ENCODE measurements at regions not wholly inside any gene's neighbourhood (a gene's known extent, or its start where the extent isn't known, plus 50 kb on each side); places are given as distances from the start of the nearest gene placed in this dataset.

DNA sequence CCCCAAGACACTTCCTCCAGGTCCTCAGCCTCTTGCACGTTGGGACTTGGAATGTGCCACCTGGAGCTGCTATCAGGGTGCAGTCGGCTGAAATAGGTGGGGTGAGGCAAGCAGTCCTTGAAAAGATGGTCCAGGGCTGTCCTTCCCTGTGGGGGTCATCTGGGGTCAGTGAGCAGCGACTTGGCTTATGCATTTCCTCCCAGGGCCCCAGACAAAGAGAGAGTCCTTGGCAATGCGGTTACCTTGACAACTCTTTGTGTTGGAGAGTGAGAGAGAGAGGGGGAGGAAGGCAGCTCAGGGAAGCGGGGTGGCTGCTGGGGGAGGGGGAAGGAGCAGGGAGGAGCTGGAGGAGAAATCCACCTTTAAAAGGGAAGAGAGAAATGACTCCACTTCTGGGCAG lies 93.8 kb downstream of the MIAT start:
- Histone ChIP-seq H3K9me3 (ENCODE audit: low read depth, low read length, poor library complexity, severe bottlenecking) (no peaks in the 10 kb centered on the region), H3K36me3 (ENCODE audit: insufficient read depth, low read length, poor library complexity, severe bottlenecking) (no peaks in the 10 kb centered on the region), H3K4me1 (ENCODE audit: insufficient read depth, low read length, poor library complexity, severe bottlenecking) (no peaks in the 10 kb centered on the region), H3K27me3 (replicated peaks; ENCODE audit: insufficient read depth, low read depth, low read length, poor library complexity) (no peaks in the 10 kb centered on the region), H3K4me3 (ENCODE audit: low read depth, low read length, poor library complexity, severe bottlenecking) (no peak overlapping the region), H3K27ac (ENCODE audit: low read depth, low read length, poor library complexity, severe bottlenecking) (no peak overlapping the region)
- CTCF ChIA-PET, result interaction anchor here (0.7 kb wide), 1 partner anchor 481 kb away, joined by 4 read pairs; no protein-coding TSS in a partner anchor
- no TSS peak for BruUV-seq (replicated peaks)
- POLR2A ChIA-PET (ENCODE audit: low non-redundant PET), result no interaction called here
- TF ChIP-seq, protein P1, sequence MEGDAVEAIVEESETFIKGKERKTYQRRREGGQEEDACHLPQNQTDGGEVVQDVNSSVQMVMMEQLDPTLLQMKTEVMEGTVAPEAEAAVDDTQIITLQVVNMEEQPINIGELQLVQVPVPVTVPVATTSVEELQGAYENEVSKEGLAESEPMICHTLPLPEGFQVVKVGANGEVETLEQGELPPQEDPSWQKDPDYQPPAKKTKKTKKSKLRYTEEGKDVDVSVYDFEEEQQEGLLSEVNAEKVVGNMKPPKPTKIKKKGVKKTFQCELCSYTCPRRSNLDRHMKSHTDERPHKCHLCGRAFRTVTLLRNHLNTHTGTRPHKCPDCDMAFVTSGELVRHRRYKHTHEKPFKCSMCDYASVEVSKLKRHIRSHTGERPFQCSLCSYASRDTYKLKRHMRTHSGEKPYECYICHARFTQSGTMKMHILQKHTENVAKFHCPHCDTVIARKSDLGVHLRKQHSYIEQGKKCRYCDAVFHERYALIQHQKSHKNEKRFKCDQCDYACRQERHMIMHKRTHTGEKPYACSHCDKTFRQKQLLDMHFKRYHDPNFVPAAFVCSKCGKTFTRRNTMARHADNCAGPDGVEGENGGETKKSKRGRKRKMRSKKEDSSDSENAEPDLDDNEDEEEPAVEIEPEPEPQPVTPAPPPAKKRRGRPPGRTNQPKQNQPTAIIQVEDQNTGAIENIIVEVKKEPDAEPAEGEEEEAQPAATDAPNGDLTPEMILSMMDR (conservative IDR thresholded peaks at IDR 0.05; ENCODE audit: low read depth, low read length), result no peak
- no peak for TF ChIP-seq EZH2 (IDR thresholded peaks at IDR 0.05; ENCODE audit: borderline replicate concordance, low read depth, low read length, poor library complexity, severe bottlenecking)
- DNase-seq (ENCODE audit: low spot score), result no peak
- intact Hi-C loops (cut with micrococcal nuclease; ENCODE audit: unreplicated experiment), result no loop called here

DNA sequence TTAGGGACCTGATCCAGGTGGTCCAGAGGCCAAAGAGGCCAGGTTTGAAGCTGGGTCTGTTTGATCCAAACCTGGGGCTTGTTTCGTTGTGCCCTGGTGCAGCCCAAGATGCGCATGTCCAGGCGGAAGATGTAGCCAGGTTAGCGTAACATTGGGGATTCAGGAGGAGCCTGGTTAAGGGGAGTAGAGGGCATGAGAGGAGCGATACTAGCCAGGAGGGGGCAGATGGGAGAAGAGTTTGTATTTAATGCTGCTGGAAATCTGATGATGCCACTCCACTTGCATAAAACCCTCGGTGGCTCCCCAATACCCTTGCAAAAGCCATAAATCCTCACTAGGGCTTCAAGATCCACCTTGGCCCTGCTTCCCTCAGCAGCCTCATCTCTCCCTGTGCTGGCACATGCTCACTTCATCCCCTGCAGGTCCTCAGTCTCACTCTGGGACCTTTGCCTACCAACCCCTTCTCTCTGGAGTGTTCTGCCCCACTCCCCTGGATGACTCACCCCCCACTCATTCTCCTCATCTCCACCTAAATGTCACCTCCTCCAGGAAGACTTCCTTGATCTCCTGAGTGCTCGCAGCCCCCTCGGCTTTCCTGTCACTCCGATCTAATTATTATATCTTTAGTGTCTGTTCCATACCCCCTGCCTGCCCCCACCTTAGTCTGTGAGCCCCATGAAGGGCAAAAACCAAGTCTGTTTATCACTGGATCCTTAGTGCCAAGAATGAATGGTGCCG lies 95.9 kb downstream of the MIAT start:
- CTCF ChIA-PET, result no interaction called here
- no TSS peak for BruUV-seq (replicated peaks)
- Histone ChIP-seq H3K27ac (ENCODE audit: low read depth, low read length, poor library complexity, severe bottlenecking) (no peak overlapping the region), H3K27me3 (replicated peaks; ENCODE audit: insufficient read depth, low read depth, low read length, poor library complexity) (no peaks in the 10 kb centered on the region), H3K4me3 (ENCODE audit: low read depth, low read length, poor library complexity, severe bottlenecking) (no peak overlapping the region), H3K36me3 (ENCODE audit: insufficient read depth, low read length, poor library complexity, severe bottlenecking) (no peaks in the 10 kb centered on the region), H3K4me1 (ENCODE audit: insufficient read depth, low read length, poor library complexity, severe bottlenecking) (no peaks in the 10 kb centered on the region), H3K9me3 (ENCODE audit: low read depth, low read length, poor library complexity, severe bottlenecking) (peaks cover 5% of the 10 kb centered on the region)
- TF ChIP-seq, protein P1 (conservative IDR thresholded peaks at IDR 0.05; ENCODE audit: low read depth, low read length), result no peak
- intact Hi-C loops (cut with micrococcal nuclease; ENCODE audit: unreplicated experiment), result no loop called here
- DNase-seq (ENCODE audit: low spot score), result no peak
- POLR2A ChIA-PET (ENCODE audit: low non-redundant PET), result no interaction called here

DNA sequence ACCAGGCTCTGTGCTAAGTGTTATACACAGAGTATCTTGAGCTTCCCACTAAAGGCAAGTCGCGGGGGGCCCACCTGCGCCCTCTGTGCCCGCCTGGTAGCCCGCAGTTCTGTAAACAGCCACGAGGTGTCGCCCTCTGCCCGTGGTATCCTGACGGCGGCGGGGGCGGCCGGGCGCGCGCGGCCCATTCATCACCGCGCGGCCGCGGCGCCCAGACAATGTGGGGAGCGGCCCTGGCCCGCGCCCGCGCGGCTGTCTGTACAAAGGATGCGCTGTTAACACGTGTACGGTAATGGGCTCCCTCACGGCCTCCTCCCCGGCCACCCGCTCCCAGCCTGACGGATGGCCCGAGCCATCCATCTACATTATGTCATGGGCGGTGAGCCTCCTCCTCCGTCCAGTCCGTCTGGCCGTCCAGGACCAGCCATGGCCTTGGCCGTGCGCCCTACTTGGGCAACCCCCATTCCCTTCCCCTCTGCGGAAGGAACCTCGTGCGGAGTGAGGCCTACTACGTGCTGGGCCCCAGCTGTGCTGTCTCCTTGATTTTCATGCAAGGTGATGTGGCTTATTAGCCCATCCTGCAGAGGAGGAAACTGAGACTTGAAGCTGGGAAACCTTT lies 99.4 kb downstream of the MIAT start:
- POLR2A ChIA-PET (ENCODE audit: low non-redundant PET), result interaction anchor here (0.5 kb wide), 1 partner anchor 1083 kb away, joined by 3 read pairs; no protein-coding TSS in a partner anchor
- Histone ChIP-seq H3K27ac (ENCODE audit: low read depth, low read length, poor library complexity, severe bottlenecking) (no peak overlapping the region), H3K27me3 (replicated peaks; ENCODE audit: insufficient read depth, low read depth, low read length, poor library complexity) (no peaks in the 10 kb centered on the region), H3K36me3 (ENCODE audit: insufficient read depth, low read length, poor library complexity, severe bottlenecking) (no peaks in the 10 kb centered on the region), H3K4me1 (ENCODE audit: insufficient read depth, low read length, poor library complexity, severe bottlenecking) (no peaks in the 10 kb centered on the region), H3K9me3 (ENCODE audit: low read depth, low read length, poor library complexity, severe bottlenecking) (peaks cover 5% of the 10 kb centered on the region), H3K4me3 (ENCODE audit: low read depth, low read length, poor library complexity, severe bottlenecking) (no peak overlapping the region)
- no peak for TF ChIP-seq EZH2 (IDR thresholded peaks at IDR 0.05; ENCODE audit: borderline replicate concordance, low read depth, low read length, poor library complexity, severe bottlenecking)
- TF ChIP-seq, protein P1 (conservative IDR thresholded peaks at IDR 0.05; ENCODE audit: low read depth, low read length), result peak; percentile 81
- CTCF ChIA-PET, result interaction anchor here (0.6 to 0.8 kb wide), 7 partner anchors 11 to 1234 kb away, joined by 3 to 7 read pairs (median 3); no protein-coding TSS in a partner anchor
- BruUV-seq (replicated peaks), result no TSS peak
- DNase-seq (ENCODE audit: low spot score), result peak; percentile 69
- intact Hi-C loops (cut with micrococcal nuclease; ENCODE audit: unreplicated experiment), result loop anchor here (2.0 kb wide), 1 partner anchor 1048 kb away; no protein-coding TSS in a partner anchor

All from A673 (cell line).